ENCODE measurements at regions not wholly inside any gene's neighbourhood (a gene's known extent, or its start where the extent isn't known, plus 50 kb on each side); places are given as distances from the start of the nearest gene placed in this dataset.

DNA sequence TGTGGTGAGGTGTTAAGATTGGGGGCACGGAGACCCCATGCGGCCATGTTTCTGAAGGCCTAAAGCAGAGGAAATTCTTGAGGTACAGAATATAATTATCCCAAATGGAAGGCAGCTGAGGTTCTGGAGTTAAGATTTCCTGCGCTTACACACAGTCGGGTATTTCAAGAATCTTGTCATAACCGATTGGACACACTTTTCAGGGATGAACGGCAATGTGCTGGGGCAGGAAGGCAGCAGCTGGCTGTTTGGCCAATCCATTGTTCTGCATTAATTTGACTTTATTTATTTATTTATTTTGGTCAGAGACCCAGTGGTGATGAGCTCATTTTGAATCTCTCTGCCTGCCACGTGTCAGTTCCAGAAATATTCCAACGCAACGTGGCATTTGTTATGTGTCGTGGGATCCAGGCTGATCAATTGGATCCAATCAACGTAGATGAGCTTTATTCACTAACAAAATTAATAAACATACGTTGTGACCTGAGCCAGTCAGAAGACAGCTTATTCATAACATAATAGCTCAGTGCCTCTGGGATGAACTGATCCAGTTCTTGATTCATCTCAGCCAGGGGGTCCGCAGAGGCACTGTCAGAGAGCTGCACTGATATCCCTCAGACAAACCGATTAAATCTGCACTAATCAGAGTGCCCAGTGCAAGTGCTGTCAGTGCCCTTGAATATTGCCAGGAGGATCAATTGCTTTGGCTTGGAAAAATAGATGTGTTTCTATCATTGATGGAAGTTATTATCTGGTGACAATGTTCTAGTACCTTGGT, 181.0 kb downstream of the KTN1 start:
- ATAC-seq = no peak
- TF ChIP-seq ZNF70 (CRISPR knock-in tag; IDR thresholded peaks at IDR 0.05) = no peak

DNA sequence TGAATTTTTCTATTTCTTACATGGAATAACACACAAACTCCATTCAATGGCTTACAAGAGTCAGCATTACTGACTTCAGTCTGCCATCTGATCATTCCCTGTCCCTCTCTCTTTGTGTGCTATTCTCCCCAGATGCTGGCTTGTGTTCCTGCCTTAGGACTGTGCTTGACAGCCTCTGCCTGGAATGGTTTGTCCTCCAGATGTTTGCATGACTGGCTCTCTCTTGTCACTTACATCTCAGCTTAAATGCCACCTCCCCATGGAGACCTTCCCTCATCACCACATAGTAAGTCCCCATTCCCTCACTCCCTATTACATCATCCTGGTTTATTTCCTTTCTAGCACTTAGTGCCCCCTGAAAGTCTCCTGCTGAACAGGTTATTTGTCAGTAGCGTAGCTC, 181.6 kb downstream of the KTN1 start:
- TF ChIP-seq ZFP30 (CRISPR knock-in tag; IDR thresholded peaks at IDR 0.05) (no peak), PATZ1 (CRISPR knock-in tag; IDR thresholded peaks at IDR 0.05; ENCODE audit: borderline replicate concordance) (no peak), CREB5 (CRISPR knock-in tag; IDR thresholded peaks at IDR 0.05; ENCODE audit: low read depth) (no peak), ZNF565 (CRISPR knock-in tag; conservative IDR thresholded peaks at IDR 0.05; ENCODE audit: low read depth) (no peak), CSDC2 (CRISPR knock-in tag; IDR thresholded peaks at IDR 0.05) (no peak), BACH2 (CRISPR knock-in tag; IDR thresholded peaks at IDR 0.05; ENCODE audit: borderline replicate concordance) (no peak), ZFP3 (CRISPR knock-in tag; IDR thresholded peaks at IDR 0.05) (no peak), TOX (CRISPR knock-in tag; IDR thresholded peaks at IDR 0.05; ENCODE audit: borderline replicate concordance) (no peak), ARNTL (CRISPR knock-in tag; IDR thresholded peaks at IDR 0.05; ENCODE audit: borderline replicate concordance, low read depth) (no peak), TCF4 (CRISPR knock-in tag; IDR thresholded peaks at IDR 0.05; ENCODE audit: borderline replicate concordance) (no peak), ISL1 (CRISPR knock-in tag; IDR thresholded peaks at IDR 0.05) (no peak), PPARA (CRISPR knock-in tag; IDR thresholded peaks at IDR 0.05; ENCODE audit: borderline replicate concordance) (no peak), ESRRG (CRISPR knock-in tag; IDR thresholded peaks at IDR 0.05) (no peak)
- TF ChIP-seq, protein P1, sequence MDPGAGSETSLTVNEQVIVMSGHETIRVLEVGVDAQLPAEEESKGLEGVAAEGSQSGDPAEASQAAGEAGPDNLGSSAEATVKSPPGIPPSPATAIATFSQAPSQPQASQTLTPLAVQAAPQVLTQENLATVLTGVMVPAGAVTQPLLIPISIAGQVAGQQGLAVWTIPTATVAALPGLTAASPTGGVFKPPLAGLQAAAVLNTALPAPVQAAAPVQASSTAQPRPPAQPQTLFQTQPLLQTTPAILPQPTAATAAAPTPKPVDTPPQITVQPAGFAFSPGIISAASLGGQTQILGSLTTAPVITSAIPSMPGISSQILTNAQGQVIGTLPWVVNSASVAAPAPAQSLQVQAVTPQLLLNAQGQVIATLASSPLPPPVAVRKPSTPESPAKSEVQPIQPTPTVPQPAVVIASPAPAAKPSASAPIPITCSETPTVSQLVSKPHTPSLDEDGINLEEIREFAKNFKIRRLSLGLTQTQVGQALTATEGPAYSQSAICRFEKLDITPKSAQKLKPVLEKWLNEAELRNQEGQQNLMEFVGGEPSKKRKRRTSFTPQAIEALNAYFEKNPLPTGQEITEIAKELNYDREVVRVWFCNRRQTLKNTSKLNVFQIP (CRISPR knock-in tag; IDR thresholded peaks at IDR 0.05; ENCODE audit: borderline replicate concordance, low read depth) = no peak
- TF ChIP-seq, protein P2, sequence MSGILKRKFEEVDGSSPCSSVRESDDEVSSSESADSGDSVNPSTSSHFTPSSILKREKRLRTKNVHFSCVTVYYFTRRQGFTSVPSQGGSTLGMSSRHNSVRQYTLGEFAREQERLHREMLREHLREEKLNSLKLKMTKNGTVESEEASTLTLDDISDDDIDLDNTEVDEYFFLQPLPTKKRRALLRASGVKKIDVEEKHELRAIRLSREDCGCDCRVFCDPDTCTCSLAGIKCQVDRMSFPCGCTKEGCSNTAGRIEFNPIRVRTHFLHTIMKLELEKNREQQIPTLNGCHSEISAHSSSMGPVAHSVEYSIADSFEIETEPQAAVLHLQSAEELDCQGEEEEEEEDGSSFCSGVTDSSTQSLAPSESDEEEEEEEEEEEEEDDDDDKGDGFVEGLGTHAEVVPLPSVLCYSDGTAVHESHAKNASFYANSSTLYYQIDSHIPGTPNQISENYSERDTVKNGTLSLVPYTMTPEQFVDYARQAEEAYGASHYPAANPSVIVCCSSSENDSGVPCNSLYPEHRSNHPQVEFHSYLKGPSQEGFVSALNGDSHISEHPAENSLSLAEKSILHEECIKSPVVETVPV (CRISPR knock-in tag; IDR thresholded peaks at IDR 0.05) = no peak
- ATAC-seq = no peak

DNA sequence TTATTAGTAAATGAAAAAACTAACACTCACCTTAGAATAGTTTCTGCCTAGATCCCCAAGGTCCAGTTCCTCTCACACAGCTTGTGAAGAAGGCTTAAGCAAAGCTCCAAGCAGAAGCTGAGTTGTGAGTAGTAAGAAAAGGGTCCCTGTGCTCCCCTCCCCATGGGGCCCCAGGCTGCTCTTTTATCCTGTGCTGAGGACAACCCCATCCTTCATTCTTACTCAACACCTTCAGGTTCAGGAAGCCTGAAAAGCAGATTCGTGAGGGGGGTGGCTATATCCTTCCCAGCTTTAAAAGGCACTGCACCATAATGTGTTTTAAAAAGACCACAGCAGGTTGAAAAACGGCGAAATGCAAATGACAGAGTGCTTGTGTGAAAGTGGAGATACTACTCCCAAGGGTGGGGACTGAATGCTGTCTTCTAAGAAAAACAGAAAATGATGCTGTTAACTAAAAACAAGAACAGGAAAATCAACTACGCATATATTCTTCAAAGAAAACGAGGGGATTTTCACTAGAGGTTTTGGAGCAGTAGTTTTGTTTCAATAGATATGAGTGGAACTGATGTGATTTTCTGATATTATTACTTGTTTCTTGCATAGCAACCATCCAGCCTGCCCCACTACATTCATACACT, 182.7 kb downstream of the KTN1 start:
- ATAC-seq = no peak
- TF ChIP-seq, protein P2 (CRISPR knock-in tag; IDR thresholded peaks at IDR 0.05) = no peak
- no peak for TF ChIP-seq TCF4 (CRISPR knock-in tag; IDR thresholded peaks at IDR 0.05; ENCODE audit: borderline replicate concordance)
- no peak for TF ChIP-seq CREB5 (CRISPR knock-in tag; IDR thresholded peaks at IDR 0.05; ENCODE audit: low read depth)
- TF ChIP-seq ISL1 (CRISPR knock-in tag; IDR thresholded peaks at IDR 0.05) = no peak
- TF ChIP-seq GLIS3 (CRISPR knock-in tag; IDR thresholded peaks at IDR 0.05) = no peak
- TF ChIP-seq ZFP30 (CRISPR knock-in tag; IDR thresholded peaks at IDR 0.05) = no peak
- no peak for TF ChIP-seq ZNF565 (CRISPR knock-in tag; conservative IDR thresholded peaks at IDR 0.05; ENCODE audit: low read depth)
- TF ChIP-seq TSHZ2 (CRISPR knock-in tag; IDR thresholded peaks at IDR 0.05) = no peak
- no peak for TF ChIP-seq ZFP3 (CRISPR knock-in tag; IDR thresholded peaks at IDR 0.05)
- no peak for TF ChIP-seq ZNF8 (CRISPR knock-in tag; IDR thresholded peaks at IDR 0.05)
- TF ChIP-seq ARNTL (CRISPR knock-in tag; IDR thresholded peaks at IDR 0.05; ENCODE audit: borderline replicate concordance, low read depth) = no peak
- TF ChIP-seq ESRRG (CRISPR knock-in tag; IDR thresholded peaks at IDR 0.05) = no peak
- no peak for TF ChIP-seq BACH2 (CRISPR knock-in tag; IDR thresholded peaks at IDR 0.05; ENCODE audit: borderline replicate concordance)
- TF ChIP-seq PPARA (CRISPR knock-in tag; IDR thresholded peaks at IDR 0.05; ENCODE audit: borderline replicate concordance) = no peak
- TF ChIP-seq OSR1 (CRISPR knock-in tag; IDR thresholded peaks at IDR 0.05) = no peak
- TF ChIP-seq ZC3H10 (CRISPR knock-in tag; IDR thresholded peaks at IDR 0.05) = no peak
- TF ChIP-seq TOX (CRISPR knock-in tag; IDR thresholded peaks at IDR 0.05; ENCODE audit: borderline replicate concordance) = no peak

Measured in SK-N-SH treated with all-trans-retinoic acid at 6 μM for 48 hours (cell line).